Bone marrow (tissue), 2 donors: ENCODE measurements at regions not wholly inside any gene's neighbourhood (a gene's known extent, or its start where the extent isn't known, plus 50 kb on each side); places are given as distances from the start of the nearest gene placed in this dataset.

Experiments used
- DNase-seq, 2 donors: peaks; one replicate each; lab custom pipeline; 2025; lab: John Stamatoyannopoulos, UW

GRCh38 chr20:7085467-7085866, 318.0 kb downstream of the BMP2 start:
- DNase-seq: no peak

- no peak for DNase-seq
Measured at GRCh38 chr20:7087803-7088202, 320.3 kb downstream of the BMP2 start.

GRCh38 chr20:7090001-7090400, 322.5 kb downstream of the BMP2 start:
- no peak for DNase-seq

GRCh38 chr20:7090811-7091210, 323.3 kb downstream of the BMP2 start:
- DNase-seq: no peak

- no peak for DNase-seq
Measured at GRCh38 chr20:7091655-7092054, 324.2 kb downstream of the BMP2 start.

GRCh38 chr20:7094438-7094997, 327.0 kb downstream of the BMP2 start:
- DNase-seq: no peak

- DNase-seq: no peak
Measured at GRCh38 chr20:7106910-7107309, 339.4 kb downstream of the BMP2 start.

- DNase-seq: no peak
Measured at GRCh38 chr20:7108929-7109328, 341.4 kb downstream of the BMP2 start.

GRCh38 chr20:7113577-7114466, 346.3 kb downstream of the BMP2 start:
- no peak for DNase-seq

- DNase-seq: no peak
Measured at GRCh38 chr20:7123457-7123856, 356.0 kb downstream of the BMP2 start.

- no peak for DNase-seq
Measured at GRCh38 chr20:7124120-7124519, 356.6 kb downstream of the BMP2 start.

- no peak for DNase-seq
Measured at GRCh38 chr20:7136886-7137285, 369.4 kb downstream of the BMP2 start.

- no peak for DNase-seq
Measured at GRCh38 chr20:7137395-7138151, 370.1 kb downstream of the BMP2 start.

GRCh38 chr20:7144464-7144863, 377.0 kb downstream of the BMP2 start:
- DNase-seq: no peak

- no peak for DNase-seq
Measured at GRCh38 chr20:7146552-7147219, 379.2 kb downstream of the BMP2 start.

- DNase-seq: no peak
Measured at GRCh38 chr20:7147220-7147601, 379.7 kb downstream of the BMP2 start.

GRCh38 chr20:7151676-7152470, 384.4 kb downstream of the BMP2 start:
- DNase-seq: no peak

GRCh38 chr20:7155282-7155681, 387.8 kb downstream of the BMP2 start:
- no peak for DNase-seq

GRCh38 chr20:7155794-7156193, 388.3 kb downstream of the BMP2 start:
- no peak for DNase-seq

- no peak for DNase-seq
Measured at GRCh38 chr20:7159903-7160302, 392.4 kb downstream of the BMP2 start.

GRCh38 chr20:7161690-7162089, 394.2 kb downstream of the BMP2 start:
- DNase-seq: no peak

GRCh38 chr20:7171911-7172310, 404.4 kb downstream of the BMP2 start:
- no peak for DNase-seq
